Progenitor cell of endocrine pancreas (in vitro differentiated cells): ENCODE measurements at regions not wholly inside any gene's neighbourhood (a gene's known extent, or its start where the extent isn't known, plus 50 kb on each side); places are given as distances from the start of the nearest gene placed in this dataset.

ENCODE experiments used
- DNase-seq: peaks from one replicate; pipeline ENCODE4 v3.0.0; 2021; ENCODE audit warnings: low spot score; ENCODE audit not compliant: unreplicated experiment
- H3K27ac Mint-ChIP-seq: 2 replicates; pipeline ENCODE4 v1.8.0; 2021; ENCODE audit warnings: mild to moderate bottlenecking, moderate library complexity, mixed read lengths
- H3K27me3 Mint-ChIP-seq: 2 replicates; pipeline ENCODE4 v1.8.0; 2021; ENCODE audit warnings: mixed read lengths
- H3K36me3 Mint-ChIP-seq: 2 replicates; pipeline ENCODE4 v1.8.0; 2022; ENCODE audit warnings: mixed read lengths; ENCODE audit not compliant: insufficient read depth
- H3K4me1 Mint-ChIP-seq: 2 replicates; pipeline ENCODE4 v1.8.0; 2021; ENCODE audit warnings: low read depth, mixed read lengths
- H3K4me3 Mint-ChIP-seq: 2 replicates; pipeline ENCODE4 v1.8.0; 2021; ENCODE audit warnings: low read depth, mild to moderate bottlenecking, moderate library complexity, mixed read lengths
- H3K9me3 Mint-ChIP-seq: 2 replicates; pipeline ENCODE4 v1.8.0; 2021; ENCODE audit warnings: low read depth, mixed read lengths
- TF ChIP-seq, protein P1 (sequence below): fragments of 200-600 bp; sonication (generic); IDR thresholded peaks from one replicate; pipeline ENCODE4 v1.5.0; 2021; ENCODE audit warnings: antibody characterized with exemption, mild to moderate bottlenecking; ENCODE audit not compliant: unreplicated experiment

DNA sequence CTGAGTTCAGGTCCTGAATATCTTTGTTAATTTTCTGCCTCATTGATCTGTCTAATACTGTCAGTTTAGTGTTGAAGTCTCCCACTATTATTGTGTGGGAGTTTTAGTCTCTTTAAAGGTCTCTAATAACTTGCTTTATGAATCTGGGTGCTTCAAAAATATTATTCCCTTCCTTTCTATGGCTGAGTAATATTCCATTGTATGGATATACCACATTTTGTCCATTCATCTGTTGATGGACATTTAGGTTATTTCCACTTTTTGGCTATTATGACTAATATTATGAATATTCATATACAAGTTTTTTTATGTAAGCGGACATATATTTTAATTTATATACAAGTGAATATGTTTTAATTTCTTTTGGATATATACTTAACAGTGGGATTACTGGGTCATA, 82.7 kb downstream of the SDR9C7 start:
- TF ChIP-seq, protein P1, sequence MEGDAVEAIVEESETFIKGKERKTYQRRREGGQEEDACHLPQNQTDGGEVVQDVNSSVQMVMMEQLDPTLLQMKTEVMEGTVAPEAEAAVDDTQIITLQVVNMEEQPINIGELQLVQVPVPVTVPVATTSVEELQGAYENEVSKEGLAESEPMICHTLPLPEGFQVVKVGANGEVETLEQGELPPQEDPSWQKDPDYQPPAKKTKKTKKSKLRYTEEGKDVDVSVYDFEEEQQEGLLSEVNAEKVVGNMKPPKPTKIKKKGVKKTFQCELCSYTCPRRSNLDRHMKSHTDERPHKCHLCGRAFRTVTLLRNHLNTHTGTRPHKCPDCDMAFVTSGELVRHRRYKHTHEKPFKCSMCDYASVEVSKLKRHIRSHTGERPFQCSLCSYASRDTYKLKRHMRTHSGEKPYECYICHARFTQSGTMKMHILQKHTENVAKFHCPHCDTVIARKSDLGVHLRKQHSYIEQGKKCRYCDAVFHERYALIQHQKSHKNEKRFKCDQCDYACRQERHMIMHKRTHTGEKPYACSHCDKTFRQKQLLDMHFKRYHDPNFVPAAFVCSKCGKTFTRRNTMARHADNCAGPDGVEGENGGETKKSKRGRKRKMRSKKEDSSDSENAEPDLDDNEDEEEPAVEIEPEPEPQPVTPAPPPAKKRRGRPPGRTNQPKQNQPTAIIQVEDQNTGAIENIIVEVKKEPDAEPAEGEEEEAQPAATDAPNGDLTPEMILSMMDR: no peak
- H3K4me3 Mint-ChIP-seq: no peak overlapping the region
- no peak overlapping the region for H3K27ac Mint-ChIP-seq
- H3K4me1 Mint-ChIP-seq: no peaks in the 10 kb centered on the region
- no peaks in the 10 kb centered on the region for H3K36me3 Mint-ChIP-seq
- no peaks in the 10 kb centered on the region for H3K27me3 Mint-ChIP-seq
- H3K9me3 Mint-ChIP-seq: peaks cover 26% of the 10 kb centered on the region
- no peak for DNase-seq

DNA sequence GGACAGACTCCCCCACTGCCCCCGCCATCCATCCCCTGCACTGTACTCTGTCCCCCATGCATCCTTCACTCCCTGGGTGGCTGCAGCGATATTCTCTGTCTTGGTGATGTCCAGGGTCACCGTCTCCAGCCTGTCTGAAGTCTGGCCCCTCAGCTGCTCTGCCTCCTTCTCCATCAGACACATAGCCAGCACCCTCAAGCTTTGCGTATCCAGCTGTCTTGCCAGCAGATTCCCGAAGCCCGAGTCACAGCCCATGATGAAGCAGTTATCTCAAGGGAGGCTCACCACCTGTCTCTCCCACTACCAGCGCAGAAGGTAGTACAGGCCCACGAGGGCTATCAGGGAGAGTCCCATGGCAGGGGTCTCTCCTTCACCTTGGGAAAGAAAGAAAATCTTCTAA, 77.8 kb downstream of the HSD17B6 start:
- Mint-ChIP-seq H3K9me3 (no peaks in the 10 kb centered on the region), H3K36me3 (no peaks in the 10 kb centered on the region), H3K27ac (no peak overlapping the region), H3K4me1 (no peaks in the 10 kb centered on the region), H3K27me3 (peaks cover 2% of the 10 kb centered on the region), H3K4me3 (no peak overlapping the region)
- no peak for DNase-seq
- TF ChIP-seq, protein P1: no peak

DNA sequence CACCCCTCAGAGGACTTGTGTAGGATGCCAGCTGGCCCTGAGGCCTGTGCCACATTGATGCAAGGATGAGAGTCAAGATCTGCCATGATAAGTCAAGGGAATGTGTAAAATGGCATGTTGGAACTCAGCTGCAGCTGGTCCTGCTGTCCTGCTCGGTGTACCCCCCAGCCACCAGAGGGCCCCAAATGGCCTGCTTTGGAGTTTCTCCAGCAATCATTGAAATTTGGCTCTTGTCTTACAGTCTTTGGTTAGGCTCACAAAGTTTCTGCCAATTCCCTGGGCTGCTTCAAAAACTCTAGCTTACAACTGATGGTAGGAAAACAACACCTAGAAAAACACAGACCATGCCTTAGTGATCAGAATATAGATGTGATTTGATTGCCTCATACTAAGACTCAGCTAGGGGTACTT, 76.8 kb downstream of the HSD17B6 start:
- H3K27ac Mint-ChIP-seq: no peak overlapping the region
- no peak overlapping the region for H3K4me3 Mint-ChIP-seq
- no peaks in the 10 kb centered on the region for H3K4me1 Mint-ChIP-seq
- H3K27me3 Mint-ChIP-seq: peaks cover 2% of the 10 kb centered on the region
- no peaks in the 10 kb centered on the region for H3K36me3 Mint-ChIP-seq
- no peak for DNase-seq
- TF ChIP-seq, protein P1: peak; percentile 60
- no peaks in the 10 kb centered on the region for H3K9me3 Mint-ChIP-seq

GRCh38 chr12:56839489-56839848, 76.3 kb downstream of the HSD17B6 start:
- Mint-ChIP-seq H3K4me3 (no peak overlapping the region), H3K36me3 (no peaks in the 10 kb centered on the region), H3K27ac (no peak overlapping the region), H3K4me1 (no peaks in the 10 kb centered on the region), H3K27me3 (peaks cover 2% of the 10 kb centered on the region), H3K9me3 (no peaks in the 10 kb centered on the region)
- TF ChIP-seq, protein P1: no peak
- DNase-seq: no peak

GRCh38 chr12:56838621-56839488, 75.7 kb downstream of the HSD17B6 start:
- H3K27ac Mint-ChIP-seq: peak overlapping the region; percentile 76
- H3K36me3 Mint-ChIP-seq: no peaks in the 10 kb centered on the region
- H3K27me3 Mint-ChIP-seq: peaks cover 2% of the 10 kb centered on the region
- no peak overlapping the region for H3K4me3 Mint-ChIP-seq
- TF ChIP-seq, protein P1: no peak
- H3K9me3 Mint-ChIP-seq: no peaks in the 10 kb centered on the region
- DNase-seq: no peak
- no peaks in the 10 kb centered on the region for H3K4me1 Mint-ChIP-seq
